Ureter (tissue), 1 donor: ENCODE measurements at regions not wholly inside any gene's neighbourhood (a gene's known extent, or its start where the extent isn't known, plus 50 kb on each side); places are given as distances from the start of the nearest gene placed in this dataset.
"Not testable (repeated sequence)": the region's sequence is repeated elsewhere in the genome, so short reads cannot be mapped to it uniquely, and the experiment has no call there.

Experiments
- DNase-seq: peaks from one replicate; pipeline ENCODE4 v3.0.0-alpha.2; 2020; ENCODE audit warnings: low spot score
- donor health status: DM: yes; HTN: yes; CAD: no.

DNA sequence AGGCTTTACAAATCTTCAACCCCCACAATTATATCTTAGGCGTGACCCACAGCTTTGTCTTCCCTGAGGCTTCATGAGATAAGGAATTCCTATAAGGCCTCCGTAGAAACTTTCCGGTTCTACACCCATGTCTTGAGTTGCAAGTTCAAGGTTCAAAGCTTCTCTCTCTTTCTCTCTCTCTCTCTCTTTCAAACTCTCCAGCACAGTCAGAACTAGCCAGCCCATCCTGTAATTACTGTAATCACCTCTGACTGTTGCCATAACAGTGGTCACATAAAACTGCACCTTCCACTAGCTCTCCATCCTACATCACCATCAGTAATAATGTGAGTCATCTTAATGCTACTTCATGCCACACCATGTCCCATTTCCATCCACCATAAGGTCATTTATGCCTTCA is 90.0 kb upstream of the NFASC start:
- no peak for DNase-seq

DNA sequence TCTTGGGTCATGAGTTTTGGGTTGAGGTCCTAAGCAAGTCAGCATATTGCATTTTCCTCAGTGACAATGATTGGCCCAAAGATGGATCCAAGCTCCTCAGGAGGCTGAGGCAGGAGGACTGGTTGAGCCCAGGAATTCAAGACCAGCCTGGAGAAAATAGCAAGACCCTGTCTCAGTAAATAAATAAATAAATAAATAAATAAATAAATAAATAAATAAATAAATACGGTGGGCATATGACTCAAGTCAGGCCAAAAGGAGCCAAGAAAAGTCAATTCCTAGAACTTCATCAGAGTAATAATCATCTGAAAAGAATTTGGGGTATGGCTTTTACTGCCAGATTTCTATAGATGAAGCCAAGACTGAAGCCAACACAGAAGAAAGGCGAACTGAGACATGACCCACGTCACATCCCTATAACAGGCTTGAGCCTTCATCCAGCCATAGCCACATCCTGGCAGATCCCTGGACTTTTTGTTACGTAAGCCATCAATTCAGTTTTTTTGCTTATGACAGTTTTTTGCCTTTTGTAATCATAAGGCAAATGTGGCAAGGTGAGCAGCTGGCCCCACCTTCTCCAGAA is 88.5 kb upstream of the NFASC start:
- no peak for DNase-seq

DNA sequence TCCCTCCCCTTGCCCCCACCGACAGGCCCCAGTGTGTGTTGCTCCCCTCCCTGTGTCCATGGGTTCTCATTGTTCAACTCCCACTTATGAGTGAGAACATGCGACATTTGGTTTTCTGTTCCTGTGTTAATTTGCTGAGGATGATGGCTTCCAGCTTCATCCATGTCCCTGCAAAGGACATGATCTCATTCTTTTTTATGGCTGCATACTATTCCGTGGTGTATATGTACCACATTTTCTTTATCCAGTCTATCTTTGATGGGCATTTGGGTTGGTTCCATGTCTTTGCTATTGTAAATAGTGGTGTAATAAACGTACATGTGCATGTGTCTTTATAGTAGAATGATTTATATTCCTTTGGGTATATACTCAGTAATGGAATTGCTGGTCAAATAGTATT is 85.6 kb upstream of the NFASC start:
- DNase-seq, result not testable (repeated sequence)

DNA sequence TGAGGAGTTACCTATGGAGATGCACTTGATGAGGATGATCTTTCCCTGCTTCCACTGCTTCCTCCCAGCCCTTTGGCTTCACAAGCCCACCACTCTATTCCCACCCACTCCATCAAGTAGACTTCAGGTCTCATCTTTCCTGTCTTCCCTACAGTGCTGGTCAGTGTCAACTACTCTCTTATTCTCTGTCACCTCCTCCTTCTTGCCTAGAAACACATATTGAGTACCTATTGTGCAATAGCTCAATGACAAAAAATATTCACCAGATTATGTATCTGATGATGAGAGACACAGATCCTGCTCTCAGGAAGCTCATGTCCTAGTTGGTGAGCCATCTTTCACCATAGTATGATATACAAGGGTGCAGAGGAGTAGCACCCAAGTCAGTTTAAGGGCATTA is 82.2 kb upstream of the NFASC start:
- no peak for DNase-seq

DNA sequence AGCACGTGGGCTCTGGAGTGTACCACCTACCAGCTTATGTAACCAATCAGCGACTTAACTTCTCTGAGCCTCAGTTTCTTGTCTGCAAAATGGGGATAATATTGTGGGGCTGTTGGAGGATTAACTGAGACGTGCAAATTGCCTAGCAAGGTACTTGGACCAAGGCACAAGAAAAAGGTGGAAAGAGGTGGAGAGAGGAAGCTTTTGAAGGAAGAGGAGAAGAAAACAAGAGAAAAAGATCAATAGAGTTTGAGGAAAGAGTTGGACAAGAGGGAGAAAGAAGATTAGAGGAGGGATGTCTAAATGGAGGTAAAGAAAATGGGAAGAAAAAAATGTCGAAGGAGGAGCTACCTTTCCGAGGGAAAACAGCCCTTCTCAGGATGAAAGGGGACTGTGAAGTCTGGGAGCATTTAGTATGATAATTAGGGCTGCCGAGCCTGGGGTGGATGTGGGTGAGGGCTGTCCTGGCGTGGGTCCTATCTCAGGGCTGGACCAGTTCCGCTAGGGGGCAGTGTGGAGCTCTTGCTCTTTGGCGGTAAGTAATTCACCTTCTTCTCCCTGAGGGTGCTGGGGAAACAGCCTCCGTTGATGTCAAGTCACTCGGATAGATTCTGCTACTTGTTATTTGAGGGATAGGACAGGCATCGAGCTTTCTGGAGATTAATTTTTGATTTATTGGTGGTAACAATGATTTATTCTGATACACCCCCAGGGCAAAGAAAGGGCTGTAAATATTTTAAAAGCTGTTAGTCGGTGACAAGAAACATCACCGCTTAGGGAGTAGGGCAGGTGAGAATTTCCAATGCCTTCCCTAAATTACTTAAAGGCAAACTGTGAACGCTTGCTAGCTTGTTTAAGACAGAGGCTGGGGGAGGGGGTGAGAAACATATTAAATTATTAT is 79.0 kb upstream of the NFASC start:
- DNase-seq, result peak; percentile 57

DNA sequence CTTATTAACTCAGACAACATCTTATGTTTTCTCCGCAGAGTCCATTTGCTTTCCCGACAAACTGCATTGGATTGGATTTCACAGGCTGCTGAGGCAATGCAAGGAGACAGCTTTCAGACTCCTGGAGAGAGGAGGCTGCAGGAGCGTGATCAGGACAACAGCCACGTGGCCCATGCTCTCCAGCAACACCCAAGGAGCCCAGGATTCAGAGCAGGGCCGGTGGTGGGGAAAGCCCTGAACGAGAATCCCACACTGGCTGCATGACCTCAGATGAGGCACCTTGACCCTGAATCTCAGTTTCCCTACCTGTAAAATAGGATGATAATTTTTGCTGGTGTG is 78.3 kb upstream of the NFASC start:
- no peak for DNase-seq

DNA sequence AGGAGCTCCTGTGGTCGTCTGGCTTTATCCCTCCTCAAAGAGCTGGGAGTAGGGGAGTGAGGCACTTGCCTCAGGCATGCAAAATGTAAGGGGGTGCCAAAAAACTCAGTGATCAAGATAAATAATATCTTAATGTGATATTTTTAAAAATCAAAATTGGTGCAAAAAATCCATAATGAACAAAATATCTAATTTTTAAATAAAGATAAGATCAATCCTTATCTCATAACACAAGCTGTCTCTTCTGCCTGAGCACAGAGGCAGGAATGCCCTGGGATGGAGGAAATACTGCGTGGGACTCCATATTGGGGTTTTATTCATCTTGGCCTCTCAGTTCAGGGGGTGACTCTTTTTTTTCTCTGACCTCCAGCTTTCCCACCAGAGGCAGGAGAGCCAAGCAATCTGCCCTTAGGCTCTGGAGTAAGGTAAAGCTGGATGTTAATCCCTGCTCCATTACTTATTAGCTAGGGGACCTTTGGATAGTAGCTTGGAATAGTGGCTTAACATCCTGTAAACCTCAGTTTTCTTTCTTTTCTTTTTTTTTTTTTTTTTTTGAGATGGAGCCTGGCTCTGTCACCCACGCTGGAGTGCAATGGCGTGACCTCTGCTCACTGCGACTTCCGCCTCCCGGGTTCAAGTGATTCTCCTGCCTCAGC is 77.3 kb upstream of the NFASC start:
- DNase-seq, result no peak

DNA sequence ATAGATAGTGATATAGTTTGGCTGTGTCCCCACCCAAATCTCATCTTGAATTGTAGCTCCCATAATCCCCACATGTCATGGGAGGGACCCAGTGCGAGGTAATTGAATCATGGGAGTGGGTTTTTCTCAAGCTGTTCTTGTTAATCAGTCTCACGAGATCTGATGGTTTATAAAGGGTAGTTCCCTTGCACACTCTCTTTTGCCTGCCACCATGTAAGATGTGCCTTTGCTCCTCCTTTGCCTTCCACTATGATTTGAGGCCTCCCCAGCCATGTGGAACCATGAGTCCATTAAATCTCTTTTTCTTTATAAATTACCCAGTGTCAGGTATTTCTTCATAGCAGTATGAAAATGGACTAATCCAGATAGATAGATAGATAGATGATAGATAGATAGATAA is 73.8 kb upstream of the NFASC start:
- DNase-seq, result not testable (repeated sequence)

DNA sequence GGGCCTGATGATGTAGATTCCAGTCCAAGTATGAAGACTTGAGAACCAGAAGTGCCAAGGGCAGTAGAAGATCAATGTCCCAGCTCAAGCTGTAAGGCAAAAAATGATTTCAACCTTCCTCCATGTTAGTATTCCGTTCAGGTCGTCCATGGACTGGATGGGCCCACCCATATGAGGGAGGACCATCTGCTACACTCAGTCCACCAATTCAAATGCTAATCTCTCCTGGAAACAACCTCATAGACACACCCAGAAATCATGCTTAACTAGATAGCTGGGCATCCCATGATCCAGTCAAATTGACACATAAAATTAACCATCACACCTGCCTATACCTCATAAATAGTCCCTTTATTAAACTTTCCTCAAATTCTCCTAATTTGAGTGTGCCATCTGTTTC is 73.3 kb upstream of the NFASC start:
- no peak for DNase-seq

DNA sequence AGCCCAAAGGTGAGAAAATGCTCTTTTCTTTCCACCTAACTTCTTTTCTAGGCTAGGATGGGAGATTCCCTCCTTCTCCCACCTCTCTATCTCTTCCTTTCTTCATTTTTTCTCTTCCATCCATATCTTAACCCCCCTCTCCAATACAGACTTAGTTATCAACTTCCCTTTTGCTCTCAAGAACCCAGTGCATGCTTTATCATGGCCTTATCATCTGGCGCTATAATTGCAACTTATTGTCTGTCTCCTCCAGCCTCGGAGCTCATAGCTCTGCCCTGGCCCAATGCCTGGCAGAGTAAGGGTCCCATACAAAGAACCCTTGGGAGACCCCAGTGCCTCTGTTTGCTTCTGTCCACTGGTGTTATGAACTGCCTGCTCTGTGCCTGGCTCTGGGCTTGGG is 71.0 kb upstream of the NFASC start:
- DNase-seq, result no peak

DNA sequence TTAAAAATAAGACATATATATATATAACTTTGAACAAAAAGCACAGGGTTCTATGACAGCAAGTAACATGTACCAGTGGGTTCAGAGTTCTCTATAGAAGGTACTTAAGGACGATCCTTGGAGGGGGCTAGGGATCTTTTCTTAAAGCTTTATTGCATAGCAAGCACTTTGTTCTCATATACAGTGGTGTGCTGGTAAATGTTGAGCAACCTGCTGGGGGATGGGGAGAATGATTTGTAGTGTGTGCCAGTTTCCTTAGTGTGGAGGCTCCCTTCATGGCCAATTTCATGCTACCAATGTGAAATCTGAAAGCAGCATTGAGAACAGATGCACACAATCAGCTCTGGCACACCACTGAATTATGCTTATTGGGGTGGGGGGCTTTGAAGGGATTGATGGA is 69.5 kb upstream of the NFASC start:
- no peak for DNase-seq

DNA sequence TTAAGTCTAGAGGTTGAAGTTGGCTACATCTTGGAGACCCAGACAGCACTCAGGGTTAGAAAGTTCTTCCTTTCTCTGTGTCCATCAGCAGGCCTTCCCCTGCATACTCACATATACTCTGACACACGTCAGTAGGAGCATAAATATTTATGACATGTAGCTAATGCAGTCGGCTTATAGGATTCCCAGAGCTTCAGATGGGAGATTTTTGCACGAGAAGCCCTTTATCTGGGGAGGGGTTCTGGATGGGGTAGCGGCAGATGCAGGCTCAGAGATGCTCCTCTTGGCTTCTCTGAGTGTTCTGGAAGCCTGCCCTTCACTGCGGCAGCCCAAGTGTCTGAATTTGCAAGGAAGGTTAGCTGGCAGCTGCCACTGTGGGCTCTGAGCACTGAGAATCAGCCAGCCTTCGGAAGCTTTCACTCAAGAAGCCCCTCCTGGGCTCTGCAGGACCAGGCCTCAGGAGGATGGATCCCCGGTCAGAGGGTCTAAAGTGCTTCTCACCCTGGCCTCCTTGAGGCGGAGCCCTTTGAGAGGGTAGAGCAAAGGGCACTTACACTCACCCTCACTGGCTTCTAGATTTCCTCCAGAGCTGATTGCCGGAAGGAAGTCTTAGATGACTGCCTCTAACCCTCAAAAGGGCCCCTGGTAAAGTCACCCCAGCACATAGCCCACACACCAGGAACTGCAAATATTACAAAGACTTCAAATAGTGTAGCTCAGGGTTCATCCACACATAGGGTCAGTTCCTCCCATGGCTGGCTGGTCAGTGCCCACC is 68.1 kb upstream of the NFASC start:
- no peak for DNase-seq

DNA sequence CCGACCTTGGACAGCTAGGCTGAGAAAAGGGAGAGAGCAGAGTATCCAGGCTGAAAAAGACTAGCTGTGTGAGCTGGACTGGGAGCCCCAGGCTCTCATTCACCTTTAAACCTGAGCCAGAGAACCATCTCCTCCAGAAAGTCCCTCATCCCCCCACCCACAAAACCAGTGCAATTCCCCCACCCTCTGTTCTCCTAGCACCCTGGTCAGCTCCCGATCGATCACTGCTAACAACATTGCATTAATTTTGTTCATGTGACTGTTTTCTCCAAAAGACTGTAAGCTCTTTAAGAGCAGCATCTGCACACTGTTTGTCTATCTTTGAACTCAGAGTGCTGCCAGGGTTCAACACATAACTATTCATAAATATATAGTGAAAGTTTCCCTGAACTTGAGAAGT is 67.1 kb upstream of the NFASC start:
- no peak for DNase-seq

DNA sequence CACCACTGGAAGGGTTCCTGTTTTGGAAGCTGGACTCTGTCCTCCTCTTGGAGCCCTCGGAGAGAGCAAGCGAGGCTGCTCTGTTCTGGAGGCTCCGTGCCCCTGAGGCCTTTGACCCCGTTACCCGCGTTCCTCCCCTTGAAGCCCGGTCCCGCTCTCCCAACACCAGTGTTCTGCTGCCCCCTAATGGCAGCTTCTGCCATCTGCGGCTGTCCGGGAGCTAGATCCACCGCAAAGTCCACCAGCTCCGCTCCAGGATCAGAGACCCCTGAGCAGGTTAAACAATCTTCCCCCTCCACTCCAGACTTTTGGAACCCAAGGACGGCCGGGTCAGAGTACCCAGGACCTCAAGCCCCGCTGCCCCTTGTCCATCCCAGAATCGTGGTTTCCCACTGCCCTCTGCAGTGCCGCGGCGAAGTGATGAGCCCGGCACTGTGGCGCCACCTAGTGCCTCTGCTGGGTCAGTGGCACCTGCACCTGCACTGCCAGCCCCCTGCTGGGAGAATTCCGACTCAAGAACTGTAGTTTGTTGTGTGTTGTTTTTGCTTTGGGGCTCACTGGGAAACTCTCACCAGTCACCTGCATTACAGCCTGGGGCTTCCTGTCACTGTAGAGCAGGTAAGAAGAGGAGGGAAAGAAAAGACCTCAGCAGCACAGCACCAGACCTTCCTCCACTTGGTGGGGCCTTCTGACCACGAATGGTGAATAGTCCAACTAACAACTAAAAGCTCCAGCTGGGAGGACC is 63.5 kb upstream of the NFASC start:
- DNase-seq, result peak; percentile 80

DNA sequence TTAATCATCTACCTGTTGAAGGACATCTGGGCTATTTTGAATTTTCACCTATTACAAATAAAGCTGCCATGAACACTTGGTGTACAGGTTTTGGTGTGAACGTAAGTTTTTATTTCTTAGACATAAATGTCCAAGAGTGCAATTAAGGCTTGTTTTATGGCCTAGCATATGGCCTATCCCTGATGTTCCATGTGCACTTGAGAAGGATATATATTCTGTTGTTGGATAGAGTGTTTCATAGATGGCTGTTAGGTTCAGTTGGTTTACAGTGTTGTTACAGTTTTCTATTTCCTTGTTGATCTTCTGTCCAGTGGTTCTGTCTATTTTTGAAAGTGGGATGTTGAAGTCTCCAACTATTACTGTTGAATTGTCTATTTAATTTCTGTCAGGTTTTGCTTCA is 61.2 kb upstream of the NFASC start:
- no peak for DNase-seq

DNA sequence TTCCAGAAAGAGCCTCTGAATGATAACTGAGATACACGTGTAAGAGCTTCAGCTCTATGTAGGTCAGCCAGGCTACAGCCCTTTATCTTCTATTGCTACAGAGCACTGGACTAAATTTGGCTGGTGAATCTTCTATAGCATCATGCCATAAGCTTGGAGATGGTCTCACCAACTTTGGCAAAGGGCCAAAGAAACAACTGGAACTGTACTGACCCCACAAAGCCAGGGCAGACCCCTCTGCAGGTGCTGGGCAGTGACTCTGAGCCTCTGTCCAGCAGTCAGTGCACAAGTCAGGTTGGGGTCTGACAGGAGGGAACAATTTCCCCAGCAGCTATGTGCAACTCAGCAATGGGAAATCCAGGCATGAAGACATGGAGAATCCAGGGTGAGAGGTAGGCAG is 57.8 kb upstream of the NFASC start:
- no peak for DNase-seq

DNA sequence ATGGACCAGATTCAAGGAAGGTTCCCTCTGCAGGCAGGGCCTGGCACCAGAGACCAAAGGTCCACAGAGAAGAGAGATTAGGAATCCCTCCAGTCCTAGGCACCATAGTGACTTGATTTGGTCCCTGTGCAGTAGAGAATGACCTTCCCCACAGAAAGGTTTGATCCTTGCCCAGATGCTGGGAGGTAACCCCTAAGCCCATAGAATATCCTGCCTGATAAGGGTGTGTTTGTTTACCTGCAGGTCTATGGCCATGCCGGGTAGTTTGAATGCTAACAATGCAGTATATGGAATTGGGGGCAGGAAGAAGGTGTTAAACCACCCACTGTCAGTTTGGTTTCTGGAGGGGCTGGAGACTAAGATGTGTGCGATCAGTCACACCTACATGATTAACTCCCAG is 57.1 kb upstream of the NFASC start:
- DNase-seq, result no peak

DNA sequence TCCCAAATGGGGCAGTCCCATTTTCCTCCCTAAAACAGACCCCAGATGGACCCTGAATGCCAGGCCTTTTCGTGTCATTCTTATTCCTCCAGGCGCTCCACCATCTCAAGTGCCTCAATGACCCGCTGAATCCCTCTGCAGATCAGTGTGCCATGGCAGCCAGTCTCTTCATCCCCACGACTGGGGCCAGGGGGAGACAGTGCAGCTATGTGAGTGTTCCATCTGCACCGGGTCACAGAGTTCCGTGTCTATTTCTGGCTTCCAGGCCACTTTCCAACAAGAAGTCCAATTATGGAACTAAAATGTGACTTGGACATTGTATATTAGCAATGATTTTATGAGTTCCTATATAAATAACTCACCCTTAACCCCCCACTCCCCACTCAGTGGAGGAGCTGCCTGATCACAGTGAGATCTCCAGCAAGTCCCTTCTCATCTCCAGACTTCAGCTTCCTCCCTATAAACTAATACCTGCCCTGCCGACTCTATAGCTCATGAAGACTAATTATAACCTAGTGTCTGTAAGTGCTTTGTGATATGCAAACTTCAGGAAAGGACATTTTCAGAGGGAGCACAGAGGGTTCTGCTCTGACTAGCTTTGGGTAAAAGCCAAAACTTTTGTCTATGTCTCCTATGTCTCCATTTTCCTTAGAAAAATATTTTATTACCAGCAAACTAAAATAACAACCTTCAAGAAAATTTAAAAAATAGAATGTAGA is 56.3 kb upstream of the NFASC start:
- DNase-seq, result no peak

DNA sequence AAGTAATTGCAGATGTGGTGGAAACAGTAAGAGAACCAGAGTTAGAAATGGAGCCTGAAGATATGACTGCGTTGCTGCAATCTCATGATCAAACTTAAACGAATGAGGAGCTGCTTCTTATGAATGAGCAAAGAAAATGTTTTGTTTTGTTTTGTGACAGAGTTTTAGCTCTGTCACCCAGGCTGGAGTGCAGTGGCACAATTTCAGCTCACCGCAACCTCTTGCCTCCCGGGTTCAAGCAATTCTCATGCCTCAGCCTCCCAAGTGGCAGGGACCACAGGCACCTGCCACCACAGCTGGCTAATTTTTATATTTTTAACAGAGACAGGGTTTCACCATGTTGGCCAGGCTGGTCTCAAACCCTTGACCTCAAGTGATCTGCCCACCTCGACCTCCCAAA is 53.3 kb upstream of the NFASC start:
- DNase-seq, result no peak

DNA sequence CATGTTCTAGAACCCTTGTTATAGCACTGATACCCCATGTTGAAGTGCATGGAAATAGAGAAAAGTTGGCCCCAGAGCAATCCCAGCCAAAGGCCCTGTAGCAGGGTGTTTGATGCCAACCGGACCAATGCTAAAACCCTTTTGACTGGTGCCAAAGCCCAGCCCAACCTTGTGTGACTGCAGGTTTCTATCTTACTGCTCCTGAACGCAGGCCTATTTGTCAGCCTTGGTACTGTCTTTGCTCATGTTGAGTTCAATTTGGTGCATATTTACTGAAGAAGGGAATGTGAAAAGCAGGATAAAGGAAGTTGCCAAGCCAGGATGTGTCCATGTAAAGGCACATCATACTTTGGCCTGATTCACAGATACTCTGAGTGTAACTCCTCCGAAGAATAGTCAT is 51.7 kb upstream of the NFASC start:
- DNase-seq, result no peak

DNA sequence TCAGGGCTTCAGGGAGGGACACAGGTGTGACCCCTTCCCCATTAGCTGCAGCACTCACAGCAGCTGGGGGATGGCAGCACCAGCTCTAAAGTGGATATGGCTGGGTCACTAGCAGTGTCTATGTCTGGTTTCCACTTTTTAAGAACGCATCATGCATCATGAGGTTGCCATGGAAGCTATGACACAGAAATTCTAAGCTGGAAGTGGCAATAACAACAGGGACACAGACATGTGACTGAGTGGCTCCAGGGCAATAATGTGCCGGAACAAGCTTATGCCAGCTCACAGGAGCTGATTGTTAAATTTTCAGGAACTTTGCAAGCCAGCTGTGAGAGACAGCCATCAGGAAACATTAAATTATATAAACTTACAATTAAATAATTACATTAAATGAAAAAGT is 51.2 kb upstream of the NFASC start:
- no peak for DNase-seq
